SK-N-SH (cell line): ENCODE measurements at regions not wholly inside any gene's neighbourhood (a gene's known extent, or its start where the extent isn't known, plus 50 kb on each side); places are given as distances from the start of the nearest gene placed in this dataset.

ENCODE experiments used
- CTCF ChIA-PET: fragments of 300-600, 350-600 bp; formaldehyde crosslinking; extraction: SDS; loops from one replicate; lab custom pipeline; 2021; lab: Yijun Ruan, JAX
- POLR2A ChIA-PET: fragments of 350-600 bp; sonication (Branson Sonifier 250); formaldehyde crosslinking; extraction: SDS; loops from one replicate; lab custom pipeline; 2020; ENCODE audit warnings: antibody characterized with exemption, inconsistent platforms; lab: Yijun Ruan, JAX
- DNase-seq: peaks from one replicate; pipeline ENCODE4 v3.0.0; 2012
- H2AFZ ChIP-seq: fragments of 200-600 bp; sonication (generic); 2 replicates; pipeline ENCODE4 v1.8.1; 2016; ENCODE audit warnings: antibody characterized with exemption, mild to moderate bottlenecking, low read depth
- H3F3A ChIP-seq: fragments of 200-600 bp; sonication (generic); replicated peaks from 2 replicates; pipeline ENCODE3; 2016; ENCODE audit warnings: antibody characterized with exemption, mild to moderate bottlenecking; ENCODE audit not compliant: insufficient read depth
- H3K27ac ChIP-seq, 2 experiments: fragments of 200-500 bp in 1 of 2; fragments of 200-600 bp in 1 of 2; sonication (Bioruptor generic) in 1 of 2; sonication (generic), shearing (Covaris generic) in 1 of 2; 2 replicates each; pipeline versions ENCODE4 v1.5.1 to v1.6.1; 2014 to 2016; ENCODE audit warnings: low read depth in 2 of 2, inconsistent platforms in 1 of 2, low read length in 1 of 2, mild to moderate bottlenecking in 1 of 2, mixed read lengths in 1 of 2
- H3K27me3 ChIP-seq: fragments of 200-600 bp; sonication (generic), shearing (Covaris generic); 2 replicates; pipeline ENCODE4 v1.6.1; 2016; ENCODE audit warnings: mixed run types; ENCODE audit not compliant: insufficient read depth
- H3K36me3 ChIP-seq, 2 experiments: fragments of 200-500 bp in 1 of 2; fragments of 200-600 bp in 1 of 2; sonication (Bioruptor generic) in 1 of 2; sonication (generic) in 1 of 2; replicated peaks in 1 of 2; 2 replicates each; pipeline versions ENCODE3 to v1.5.1; 2014 to 2016; ENCODE audit warnings: low read length in 1 of 2, mild to moderate bottlenecking in 1 of 2; ENCODE audit not compliant: insufficient read depth in 2 of 2, control insufficient read depth in 1 of 2
- H3K4me1 ChIP-seq, 2 experiments: fragments of 200-500 bp in 1 of 2; fragments of 200-600 bp in 1 of 2; sonication (Bioruptor generic) in 1 of 2; sonication (generic), shearing (Covaris generic) in 1 of 2; 2 replicates each; pipeline versions ENCODE4 v1.5.1 to v1.6.1; 2014 to 2016; ENCODE audit warnings: low read depth in 1 of 2, low read length in 1 of 2, mixed run types in 1 of 2; ENCODE audit not compliant: insufficient read depth in 2 of 2, control insufficient read depth in 1 of 2
- H3K4me2 ChIP-seq: fragments of 200-600 bp; sonication (generic), shearing (Covaris generic); 2 replicates; pipeline ENCODE4 v1.6.1; 2017; ENCODE audit warnings: mixed run types
- H3K4me3 ChIP-seq, 2 experiments: fragments of 200-500 bp in 1 of 2; fragments of 200-600 bp in 1 of 2; sonication (Bioruptor generic) in 1 of 2; sonication (generic), shearing (Covaris generic) in 1 of 2; 2 replicates each; pipeline versions ENCODE4 v1.5.1 to v1.8.1; 2014 to 2016; ENCODE audit warnings: low read depth in 2 of 2, inconsistent platforms in 1 of 2, low read length in 1 of 2, mild to moderate bottlenecking in 1 of 2, mixed read lengths in 1 of 2, moderate library complexity in 1 of 2
- H3K79me2 ChIP-seq: fragments of 200-600 bp; sonication (generic); 2 replicates; pipeline ENCODE4 v1.8.1; 2017; ENCODE audit warnings: mild to moderate bottlenecking; ENCODE audit not compliant: insufficient read depth
- H3K9ac ChIP-seq: fragments of 200-600 bp; sonication (generic); 2 replicates; pipeline ENCODE4 v1.6.1; 2017; ENCODE audit warnings: mixed run types
- H3K9me2 ChIP-seq: fragments of 200-600 bp; sonication (generic); 2 replicates; pipeline ENCODE4 v1.6.1; 2017; ENCODE audit warnings: mixed run types
- H3K9me3 ChIP-seq: fragments of 200-600 bp; sonication (generic); 2 replicates; pipeline ENCODE4 v1.6.1; 2017; ENCODE audit warnings: mixed run types, mild to moderate bottlenecking, moderate library complexity
- H4K20me1 ChIP-seq: fragments of 200-600 bp; sonication (generic); 2 replicates; pipeline ENCODE4 v1.6.1; 2017; ENCODE audit warnings: mild to moderate bottlenecking, mixed run types; ENCODE audit not compliant: insufficient read depth
- EP300 ChIP-seq, 2 experiments: IDR thresholded peaks; 2 replicates each; pipeline versions ENCODE4 v1.4.0 to v1.6.1; 2012; ENCODE audit warnings: borderline replicate concordance in 1 of 2, low read depth in 1 of 2, low read length in 1 of 2
- GABPA ChIP-seq: IDR thresholded peaks from 2 replicates; pipeline ENCODE4 v1.4.0; 2012; ENCODE audit warnings: low read depth, mild to moderate bottlenecking
- JUND ChIP-seq: IDR thresholded peaks from 2 replicates; pipeline ENCODE4 v1.4.0; 2012
- MXI1 ChIP-seq: IDR thresholded peaks from 2 replicates; pipeline ENCODE4 v1.6.1; 2012; ENCODE audit warnings: mild to moderate bottlenecking, low read depth, low read length, improper control_type of control experiment
- NFIC ChIP-seq: IDR thresholded peaks from 2 replicates; pipeline ENCODE4 v1.4.0; 2012; ENCODE audit warnings: borderline replicate concordance
- POLR2AphosphoS5 ChIP-seq: IDR thresholded peaks from 2 replicates; pipeline ENCODE4 v1.6.1; 2012; ENCODE audit warnings: low read depth, low read length
- RFX5 ChIP-seq: IDR thresholded peaks from 2 replicates; pipeline ENCODE4 v1.6.1; 2012; ENCODE audit warnings: mild to moderate bottlenecking, improper control_type of control experiment, low read length
- SMC3 ChIP-seq: IDR thresholded peaks from 2 replicates; pipeline ENCODE4 v1.6.1; 2012; ENCODE audit warnings: low read depth, low read length, improper control_type of control experiment
- TAF1 ChIP-seq: IDR thresholded peaks from 2 replicates; pipeline ENCODE4 v1.6.1; 2012; ENCODE audit warnings: low read depth, mild to moderate bottlenecking, low read length, moderate library complexity, borderline replicate concordance
- USF2 ChIP-seq: fragments of 150-350 bp; IDR thresholded peaks from 2 replicates; pipeline ENCODE4 v1.6.1; 2017; ENCODE audit warnings: antibody characterized with exemption, low read length, low read depth, borderline replicate concordance
- ZBTB33 ChIP-seq: IDR thresholded peaks from 2 replicates; pipeline ENCODE4 v1.4.0; 2012; ENCODE audit warnings: low read depth, borderline replicate concordance
- WGBS: methylation state at CpG from one replicate; pipeline ENCODE4 v1.1.6; 2017; ENCODE audit warnings: low lambda C conversion rate; 5-methylcytosine and 5-hydroxymethylcytosine counted together

- peaks cover 3% of the 10 kb centered on the region for H3F3A ChIP-seq
- no peak overlapping the region for H3K9ac ChIP-seq
- H3K4me2 ChIP-seq, result no peak overlapping the region
- H2AFZ ChIP-seq, result no peak overlapping the region
- H3K9me3 ChIP-seq, result no peaks in the 10 kb centered on the region
- 79% methylated on average over 3 of the region's 4 CpGs for WGBS
- H3K9me2 ChIP-seq, result no peaks in the 10 kb centered on the region
- CTCF ChIA-PET, result interaction anchor here (1.7 kb wide), 1 partner anchor 9 kb away, joined by 5 read pairs; no protein-coding TSS in a partner anchor
- TF ChIP-seq MXI1 (no peak), EP300 (IDR thresholded peaks at IDR 0.05; ENCODE audit: borderline replicate concordance in 1 of 2, low read depth in 1 of 2, low read length in 1 of 2) (no peak), GABPA (no peak), USF2 (no peak)
- no peaks in the 10 kb centered on the region for H3K27me3 ChIP-seq
- H3K27ac ChIP-seq, result no peak overlapping the region
- no peak for DNase-seq
- POLR2A ChIA-PET, result no interaction called here
- H3K79me2 ChIP-seq, result no peaks in the 10 kb centered on the region
- H3K4me1 ChIP-seq, result peaks cover 9 to 20% of the 10 kb centered on the region in 2 experiments
- H3K4me3 ChIP-seq, result no peak overlapping the region
- H4K20me1 ChIP-seq, result no peaks in the 10 kb centered on the region
- no peaks in the 10 kb centered on the region for H3K36me3 ChIP-seq
These were observed 271.8 kb upstream of the TENM3 start for GRCh38 chr4:181971411-181971810.

- Histone ChIP-seq H3K27ac (no peak overlapping the region), H3F3A (no peaks in the 10 kb centered on the region), H4K20me1 (no peaks in the 10 kb centered on the region), H3K27me3 (no peaks in the 10 kb centered on the region), H3K4me3 (no peak overlapping the region), H3K4me2 (no peak overlapping the region), H3K4me1 (peaks cover 5 to 18% of the 10 kb centered on the region in 2 experiments), H2AFZ (no peak overlapping the region), H3K9ac (no peak overlapping the region), H3K9me3 (no peaks in the 10 kb centered on the region), H3K9me2 (no peaks in the 10 kb centered on the region), H3K36me3 (no peaks in the 10 kb centered on the region), H3K79me2 (no peaks in the 10 kb centered on the region)
- no peak for TF ChIP-seq JUND
- 62% methylated on average over 3 of the region's 3 CpGs for WGBS
- DNase-seq, result no peak
- ChIA-PET CTCF (interaction anchor here (1.7 kb wide), 1 partner anchor 9 kb away, joined by 5 read pairs; no protein-coding TSS in a partner anchor), POLR2A (no interaction called here)
These were observed 271.2 kb upstream of the TENM3 start for GRCh38 chr4:181971973-181972372.

- DNase-seq, result no peak
- no peak overlapping the region for H3K27ac ChIP-seq
- H3K9me2 ChIP-seq, result no peaks in the 10 kb centered on the region
- H3F3A ChIP-seq, result no peaks in the 10 kb centered on the region
- WGBS, result 79% methylated on average over 8 of the region's 8 CpGs
- no peak overlapping the region for H2AFZ ChIP-seq
- H3K9ac ChIP-seq, result no peak overlapping the region
- no peaks in the 10 kb centered on the region for H4K20me1 ChIP-seq
- no peaks in the 10 kb centered on the region for H3K27me3 ChIP-seq
- H3K4me3 ChIP-seq, result no peak overlapping the region
- H3K9me3 ChIP-seq, result no peaks in the 10 kb centered on the region
- TF ChIP-seq SMC3 (no peak), POLR2AphosphoS5 (no peak), ZBTB33 (no peak), TAF1 (no peak), NFIC (no peak), RFX5 (no peak)
- ChIA-PET POLR2A (no interaction called here), CTCF (interaction anchor here (0.9 to 1.2 kb wide), 2 partner anchors 12 to 13 kb away, joined by 3 to 6 read pairs; no protein-coding TSS in a partner anchor)
- H3K4me2 ChIP-seq, result no peak overlapping the region
- H3K4me1 ChIP-seq, result no peaks in the 10 kb centered on the region
- no peaks in the 10 kb centered on the region for H3K79me2 ChIP-seq
- no peaks in the 10 kb centered on the region for H3K36me3 ChIP-seq
These were observed 266.4 kb upstream of the TENM3 start for GRCh38 chr4:181976764-181977163.
